GM23248 (cell line): ENCODE measurements at regions not wholly inside any gene's neighbourhood (a gene's known extent, or its start where the extent isn't known, plus 50 kb on each side); places are given as distances from the start of the nearest gene placed in this dataset.

Experiments used
- EZH2 ChIP-seq: fragments of 200-600 bp; sonication (generic); IDR thresholded peaks from 2 replicates; pipeline ENCODE4 v1.6.1; 2018; ENCODE audit warnings: antibody characterized with exemption, mild to moderate bottlenecking; ENCODE audit not compliant: insufficient read depth, poor library complexity, severe bottlenecking
- EZH2phosphoT487 ChIP-seq: fragments of 200-600 bp; sonication (generic); IDR thresholded peaks from 2 replicates; pipeline ENCODE4 v1.6.1; 2018; ENCODE audit warnings: antibody characterized with exemption, moderate library complexity, mild to moderate bottlenecking, low read depth; ENCODE audit not compliant: insufficient read depth

GRCh38 chr6:56718236-56718635, 75.5 kb upstream of the DST start:
- TF ChIP-seq EZH2phosphoT487 (no peak), EZH2 (no peak)
